BJ (cell line): ENCODE measurements at regions not wholly inside any gene's neighbourhood (a gene's known extent, or its start where the extent isn't known, plus 50 kb on each side); places are given as distances from the start of the nearest gene placed in this dataset.

Experiments
- CTCF ChIA-PET: fragments of 350-600 bp; formaldehyde crosslinking; extraction: SDS; loops from one replicate; lab custom pipeline; 2021; ENCODE audit warnings: antibody characterized with exemption, inconsistent platforms; lab: Yijun Ruan, JAX
- POLR2A ChIA-PET: fragments of 300-600 bp; sonication (Branson Sonifier 250); formaldehyde crosslinking; extraction: SDS; loops from one replicate; lab custom pipeline; 2021; ENCODE audit warnings: antibody characterized with exemption; lab: Charles Lee
- DNase-seq: peaks from one replicate; pipeline ENCODE4 v3.0.0-alpha.2; 2011; ENCODE audit warnings: low read depth
- H3K27me3 ChIP-seq: 2 replicates; pipeline ENCODE4 v1.6.0; 2011; ENCODE audit warnings: low read length; ENCODE audit not compliant: control insufficient read depth, insufficient read depth
- H3K36me3 ChIP-seq: 2 replicates; pipeline ENCODE4 v1.5.1; 2011; ENCODE audit warnings: low read length; ENCODE audit not compliant: control insufficient read depth, insufficient read depth
- H3K4me3 ChIP-seq: 2 replicates; pipeline ENCODE4 v1.5.1; 2011; ENCODE audit warnings: low read depth, mild to moderate bottlenecking, control low read depth, low read length
- TF ChIP-seq, protein P1 (sequence below): IDR thresholded peaks from 2 replicates; pipeline ENCODE4 v1.5.1; 2011; ENCODE audit warnings: low read depth, mild to moderate bottlenecking, control low read depth, inconsistent platforms, low read length, moderate library complexity; ENCODE audit not compliant: insufficient read depth

GRCh38 chr12:114895081-114895480 is 211.1 kb upstream of the TBX3 start:
- TF ChIP-seq, protein P1, sequence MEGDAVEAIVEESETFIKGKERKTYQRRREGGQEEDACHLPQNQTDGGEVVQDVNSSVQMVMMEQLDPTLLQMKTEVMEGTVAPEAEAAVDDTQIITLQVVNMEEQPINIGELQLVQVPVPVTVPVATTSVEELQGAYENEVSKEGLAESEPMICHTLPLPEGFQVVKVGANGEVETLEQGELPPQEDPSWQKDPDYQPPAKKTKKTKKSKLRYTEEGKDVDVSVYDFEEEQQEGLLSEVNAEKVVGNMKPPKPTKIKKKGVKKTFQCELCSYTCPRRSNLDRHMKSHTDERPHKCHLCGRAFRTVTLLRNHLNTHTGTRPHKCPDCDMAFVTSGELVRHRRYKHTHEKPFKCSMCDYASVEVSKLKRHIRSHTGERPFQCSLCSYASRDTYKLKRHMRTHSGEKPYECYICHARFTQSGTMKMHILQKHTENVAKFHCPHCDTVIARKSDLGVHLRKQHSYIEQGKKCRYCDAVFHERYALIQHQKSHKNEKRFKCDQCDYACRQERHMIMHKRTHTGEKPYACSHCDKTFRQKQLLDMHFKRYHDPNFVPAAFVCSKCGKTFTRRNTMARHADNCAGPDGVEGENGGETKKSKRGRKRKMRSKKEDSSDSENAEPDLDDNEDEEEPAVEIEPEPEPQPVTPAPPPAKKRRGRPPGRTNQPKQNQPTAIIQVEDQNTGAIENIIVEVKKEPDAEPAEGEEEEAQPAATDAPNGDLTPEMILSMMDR = no peak
- no peak overlapping the region for H3K4me3 ChIP-seq
- ChIA-PET POLR2A (no interaction called here), CTCF (interaction anchor here (1.4 kb wide), 1 partner anchor 11 kb away, joined by 5 read pairs; no protein-coding TSS in a partner anchor)
- no peaks in the 10 kb centered on the region for H3K27me3 ChIP-seq
- no peak for DNase-seq
- H3K36me3 ChIP-seq = no peaks in the 10 kb centered on the region

DNA sequence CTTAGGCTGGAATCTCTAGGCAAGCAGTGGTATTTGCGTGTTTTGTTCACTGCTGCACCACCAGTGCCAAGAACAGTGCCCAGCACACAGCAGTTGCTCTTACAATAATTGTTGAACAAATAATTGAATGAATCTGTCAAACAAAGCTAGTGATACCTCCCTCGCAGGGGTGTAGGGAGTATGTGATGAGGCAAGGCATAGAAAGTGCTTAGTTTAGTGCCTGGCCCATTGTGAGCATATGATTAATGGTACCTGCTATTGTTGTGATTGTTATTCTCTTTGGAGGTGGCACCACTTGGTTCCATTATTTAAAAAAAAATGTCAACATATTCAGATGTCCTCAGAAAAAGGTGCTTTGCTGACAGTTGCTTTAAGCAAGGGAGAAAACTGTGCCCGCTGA is 210.1 kb upstream of the TBX3 start:
- no peaks in the 10 kb centered on the region for H3K36me3 ChIP-seq
- ChIA-PET CTCF (interaction anchor here (0.9 to 1.4 kb wide), 2 partner anchors 10 to 859 kb away, joined by 3 to 5 read pairs; no protein-coding TSS in a partner anchor), POLR2A (no interaction called here)
- no peak overlapping the region for H3K4me3 ChIP-seq
- no peaks in the 10 kb centered on the region for H3K27me3 ChIP-seq
- TF ChIP-seq, protein P1 = no peak
- no peak for DNase-seq

GRCh38 chr12:114888928-114889584 is 205.1 kb upstream of the TBX3 start:
- no peaks in the 10 kb centered on the region for H3K27me3 ChIP-seq
- ChIA-PET POLR2A (interaction anchor here (0.6 kb wide), 1 partner anchor 14 kb away, joined by 4 read pairs; no protein-coding TSS in a partner anchor), CTCF (interaction anchor here (0.6 kb wide), 1 partner anchor 706 kb away, joined by 3 read pairs; no protein-coding TSS in a partner anchor)
- TF ChIP-seq, protein P1 = no peak
- no peak overlapping the region for H3K4me3 ChIP-seq
- DNase-seq = no peak
- H3K36me3 ChIP-seq = no peaks in the 10 kb centered on the region

DNA sequence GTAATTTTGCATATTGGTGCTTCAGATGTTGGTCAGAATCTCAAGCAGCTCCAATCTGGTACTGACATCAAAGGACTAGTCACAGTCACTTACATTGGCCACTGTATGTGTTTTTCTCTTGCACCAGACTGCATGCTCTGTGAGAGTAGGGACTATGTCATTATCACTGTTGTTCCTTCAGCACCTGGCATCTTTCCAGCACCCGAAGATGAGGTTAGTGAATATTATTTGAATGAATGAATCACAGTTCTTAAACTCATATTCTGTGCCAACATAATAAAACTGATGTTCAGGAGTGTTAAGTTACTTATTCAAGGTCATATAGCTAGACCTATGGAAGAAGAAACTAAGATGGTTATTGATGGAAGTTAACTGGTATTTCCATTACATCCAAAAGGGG is 204.5 kb upstream of the TBX3 start:
- CTCF ChIA-PET = interaction anchor here (0.6 kb wide), 1 partner anchor 707 kb away, joined by 3 read pairs; no protein-coding TSS in a partner anchor
- Histone ChIP-seq H3K36me3 (no peaks in the 10 kb centered on the region), H3K27me3 (no peaks in the 10 kb centered on the region), H3K4me3 (no peak overlapping the region)
- TF ChIP-seq, protein P1 = no peak
- DNase-seq = no peak
- POLR2A ChIA-PET = interaction anchor here (0.6 kb wide), 1 partner anchor 15 kb away, joined by 4 read pairs; no protein-coding TSS in a partner anchor

GRCh38 chr12:114885501-114885900 is 201.5 kb upstream of the TBX3 start:
- no peak for DNase-seq
- ChIA-PET CTCF (interaction anchor here (0.7 to 1.2 kb wide), 2 partner anchors 11 to 76 kb away, joined by 3 read pairs; no protein-coding TSS in a partner anchor), POLR2A (no interaction called here)
- TF ChIP-seq, protein P1 = no peak
- no peak overlapping the region for H3K4me3 ChIP-seq
- H3K27me3 ChIP-seq = no peaks in the 10 kb centered on the region
- no peaks in the 10 kb centered on the region for H3K36me3 ChIP-seq
